ENCODE measurements at regions not wholly inside any gene's neighbourhood (a gene's known extent, or its start where the extent isn't known, plus 50 kb on each side); places are given as distances from the start of the nearest gene placed in this dataset.

GRCh38 chr1:221940631-221941030, 198.7 kb upstream of the DUSP10 start:
- Histone ChIP-seq H3K36me3 (ENCODE audit: control insufficient read depth, insufficient read depth, low read length) (no peaks in the 10 kb centered on the region), H3K4me3 (ENCODE audit: low read length) (no peak overlapping the region), H3K27me3 (ENCODE audit: control insufficient read depth, insufficient read depth, low read length, poor library complexity, severe bottlenecking) (no peaks in the 10 kb centered on the region), H3K27ac (ENCODE audit: low read depth, low read length) (no peak overlapping the region), H3K9me3 (ENCODE audit: control insufficient read depth, low read length) (peaks cover 23% of the 10 kb centered on the region), H3K9ac (ENCODE audit: extremely low read depth, low read length, poor library complexity, severe bottlenecking) (no peak overlapping the region), H3K4me1 (ENCODE audit: control insufficient read depth, insufficient read depth, low read length) (peaks cover 5% of the 10 kb centered on the region)
- peaks cover 11% of the 10 kb centered on the region for H3K4me1 Mint-ChIP-seq
- no peaks in the 10 kb centered on the region for H3K27me3 Mint-ChIP-seq (ENCODE audit: insufficient read depth)
- H3K36me3 Mint-ChIP-seq (ENCODE audit: low read depth): peaks cover 8% of the 10 kb centered on the region
- H3K9me3 Mint-ChIP-seq: peaks cover 11% of the 10 kb centered on the region
- no peak for DNase-seq
- WGBS, 2 experiments (ENCODE audit: insufficient coverage in 1 of 2, insufficient read length in 1 of 2): 81% methylated on average over 1 of the region's 1 CpG; no CpG with 5 or more reads in 1 of the 2 experiments
- H3K27ac Mint-ChIP-seq: no peak overlapping the region
- no peak for TF ChIP-seq CTCF (conservative IDR thresholded peaks at IDR 0.05)
- H3K4me3 Mint-ChIP-seq: no peak overlapping the region

GRCh38 chr1:221939607-221940006, 197.7 kb upstream of the DUSP10 start:
- Histone ChIP-seq H3K27me3 (ENCODE audit: control insufficient read depth, insufficient read depth, low read length, poor library complexity, severe bottlenecking) (no peaks in the 10 kb centered on the region), H3K36me3 (ENCODE audit: control insufficient read depth, insufficient read depth, low read length) (no peaks in the 10 kb centered on the region), H3K4me3 (ENCODE audit: low read length) (no peak overlapping the region), H3K4me1 (ENCODE audit: control insufficient read depth, insufficient read depth, low read length) (peaks cover 5% of the 10 kb centered on the region), H3K27ac (ENCODE audit: low read depth, low read length) (no peak overlapping the region), H3K9ac (ENCODE audit: extremely low read depth, low read length, poor library complexity, severe bottlenecking) (no peak overlapping the region), H3K9me3 (ENCODE audit: control insufficient read depth, low read length) (peaks cover 14% of the 10 kb centered on the region)
- Mint-ChIP-seq H3K36me3 (ENCODE audit: low read depth) (peaks cover 5% of the 10 kb centered on the region), H3K9me3 (peaks cover 5% of the 10 kb centered on the region), H3K4me3 (no peak overlapping the region), H3K27me3 (ENCODE audit: insufficient read depth) (no peaks in the 10 kb centered on the region), H3K4me1 (peaks cover 11% of the 10 kb centered on the region), H3K27ac (no peak overlapping the region)
- no peak for DNase-seq
- 86 to 93% methylated on average over 2 of the region's 2 CpGs for WGBS, 2 experiments (ENCODE audit: insufficient coverage in 1 of 2, insufficient read length in 1 of 2)
- peak; percentile 37 for TF ChIP-seq CTCF (conservative IDR thresholded peaks at IDR 0.05)

GRCh38 chr1:221937155-221937953, 195.5 kb upstream of the DUSP10 start:
- Mint-ChIP-seq H3K27ac (no peak overlapping the region), H3K9me3 (peaks cover 11% of the 10 kb centered on the region), H3K4me3 (no peak overlapping the region), H3K36me3 (ENCODE audit: low read depth) (no peaks in the 10 kb centered on the region), H3K27me3 (ENCODE audit: insufficient read depth) (no peaks in the 10 kb centered on the region), H3K4me1 (peaks cover 11% of the 10 kb centered on the region)
- Histone ChIP-seq H3K9me3 (ENCODE audit: control insufficient read depth, low read length) (no peaks in the 10 kb centered on the region), H3K4me1 (ENCODE audit: control insufficient read depth, insufficient read depth, low read length) (peaks cover 5% of the 10 kb centered on the region), H3K36me3 (ENCODE audit: control insufficient read depth, insufficient read depth, low read length) (no peaks in the 10 kb centered on the region), H3K27ac (ENCODE audit: low read depth, low read length) (no peak overlapping the region), H3K27me3 (ENCODE audit: control insufficient read depth, insufficient read depth, low read length, poor library complexity, severe bottlenecking) (no peaks in the 10 kb centered on the region), H3K4me3 (ENCODE audit: low read length) (no peak overlapping the region), H3K9ac (ENCODE audit: extremely low read depth, low read length, poor library complexity, severe bottlenecking) (no peak overlapping the region)
- no peak for DNase-seq
- 92 to 95% methylated on average over 4 to 8 of the region's 9 CpGs for WGBS, 2 experiments (ENCODE audit: insufficient coverage in 1 of 2, insufficient read length in 1 of 2)
- no peak for TF ChIP-seq CTCF (conservative IDR thresholded peaks at IDR 0.05)
